ENCODE measurements at regions not wholly inside any gene's neighbourhood (a gene's known extent, or its start where the extent isn't known, plus 50 kb on each side); places are given as distances from the start of the nearest gene placed in this dataset.

- H3K4me1 ChIP-seq (ENCODE audit: control insufficient read depth in 5 of 5, insufficient read depth in 5 of 5, low read length in 5 of 5), result peaks cover 0 to 11% (median 5%) of the 10 kb centered on the region in 5 donors
- no peak overlapping the region for H3K27ac ChIP-seq (ENCODE audit: low read depth in 1 of 2, low read length in 1 of 2)
- no peak for TF ChIP-seq CTCF (IDR thresholded peaks at IDR 0.05; ENCODE audit: control extremely low read depth, extremely low read depth)
- DNase-seq (no peak), ATAC-seq (ENCODE audit: insufficient read depth, low FRiP score) (no peak)
- no peak overlapping the region for H3K4me3 ChIP-seq
- 56 to 63% methylated on average over 4 of the region's 4 CpGs for WGBS, 2 donors
- peaks cover 6 to 11% (median 8%) of the 10 kb centered on the region in 3 donors for H3K27me3 ChIP-seq (ENCODE audit: control insufficient read depth in 3 of 3, insufficient read depth in 3 of 3, low read length in 2 of 3)
- H3K9ac ChIP-seq (ENCODE audit: insufficient read depth in 1 of 2, low read length in 2 of 2), result no peak overlapping the region
- H3K36me3 ChIP-seq (ENCODE audit: control insufficient read depth in 4 of 4, insufficient read depth in 4 of 4, low read length in 4 of 4), result no peaks in the 10 kb centered on the region
- H3K9me3 ChIP-seq (ENCODE audit: control insufficient read depth in 4 of 4, insufficient read depth in 3 of 4, low read length in 3 of 4), result peaks cover 0 to 17% (median 0%) of the 10 kb centered on the region in 4 donors
These were observed 90.1 kb upstream of the FOXC1 start for GRCh38 chr6:1519597-1519996.

GRCh38 chr6:1522779-1523178 is 86.9 kb upstream of the FOXC1 start:
- Histone ChIP-seq H3K27me3 (ENCODE audit: control insufficient read depth in 3 of 3, insufficient read depth in 3 of 3, low read length in 2 of 3) (peaks cover 6 to 11% (median 8%) of the 10 kb centered on the region in 3 donors), H3K27ac (ENCODE audit: low read depth in 1 of 2, low read length in 1 of 2) (no peak overlapping the region), H3K4me1 (ENCODE audit: control insufficient read depth in 5 of 5, insufficient read depth in 5 of 5, low read length in 5 of 5) (peaks cover 0 to 20% (median 5%) of the 10 kb centered on the region in 5 donors), H3K9ac (ENCODE audit: insufficient read depth in 1 of 2, low read length in 2 of 2) (no peak overlapping the region), H3K4me3 (no peak overlapping the region), H3K9me3 (ENCODE audit: control insufficient read depth in 4 of 4, insufficient read depth in 3 of 4, low read length in 3 of 4) (peaks cover 0 to 13% (median 0%) of the 10 kb centered on the region in 4 donors), H3K36me3 (ENCODE audit: control insufficient read depth in 4 of 4, insufficient read depth in 4 of 4, low read length in 4 of 4) (no peaks in the 10 kb centered on the region)
- DNase-seq (no peak), ATAC-seq (ENCODE audit: insufficient read depth, low FRiP score) (no peak)
- 53 to 57% methylated on average over 7 of the region's 7 CpGs for WGBS, 2 donors
- no peak for TF ChIP-seq CTCF (IDR thresholded peaks at IDR 0.05; ENCODE audit: control extremely low read depth, extremely low read depth)

GRCh38 chr6:1524040-1524480 is 85.7 kb upstream of the FOXC1 start:
- Histone ChIP-seq H3K9me3 (ENCODE audit: control insufficient read depth in 4 of 4, insufficient read depth in 3 of 4, low read length in 3 of 4) (peaks cover 0 to 8% (median 0%) of the 10 kb centered on the region in 4 donors), H3K4me1 (ENCODE audit: control insufficient read depth in 5 of 5, insufficient read depth in 5 of 5, low read length in 5 of 5) (peaks cover 0 to 20% (median 5%) of the 10 kb centered on the region in 5 donors), H3K36me3 (ENCODE audit: control insufficient read depth in 4 of 4, insufficient read depth in 4 of 4, low read length in 4 of 4) (no peaks in the 10 kb centered on the region), H3K27me3 (ENCODE audit: control insufficient read depth in 3 of 3, insufficient read depth in 3 of 3, low read length in 2 of 3) (peaks cover 6 to 11% (median 8%) of the 10 kb centered on the region in 3 donors), H3K27ac (ENCODE audit: low read depth in 1 of 2, low read length in 1 of 2) (no peak overlapping the region), H3K4me3 (no peak overlapping the region), H3K9ac (ENCODE audit: insufficient read depth in 1 of 2, low read length in 2 of 2) (no peak overlapping the region)
- DNase-seq (peak; percentile 62 to 71 (median 66)), ATAC-seq (ENCODE audit: insufficient read depth, low FRiP score) (peak; percentile 74)
- peak; percentile 14 for TF ChIP-seq CTCF (IDR thresholded peaks at IDR 0.05; ENCODE audit: control extremely low read depth, extremely low read depth)
- 16 to 21% methylated on average over 35 to 37 of the region's 37 CpGs for WGBS, 2 donors

Data from lung (tissue), 11 donors.